Skeletal muscle tissue (tissue), 3 donors: ENCODE measurements at regions not wholly inside any gene's neighbourhood (a gene's known extent, or its start where the extent isn't known, plus 50 kb on each side); places are given as distances from the start of the nearest gene placed in this dataset.

ENCODE experiments used
- H3K27ac ChIP-seq: one replicate; pipeline ENCODE4 v1.7.0; 2013; ENCODE audit warnings: mild to moderate bottlenecking, low read depth, low read length, inconsistent platforms
- H3K27me3 ChIP-seq, 3 donors: one replicate each; pipeline ENCODE4 v1.7.0; 2013; ENCODE audit warnings: low read length in 3 of 3; ENCODE audit not compliant: control insufficient read depth in 3 of 3, insufficient read depth in 3 of 3
- H3K36me3 ChIP-seq, 3 donors: one replicate each; pipeline ENCODE4 v1.7.0; 2013; ENCODE audit warnings: low read length in 3 of 3; ENCODE audit not compliant: control insufficient read depth in 3 of 3, insufficient read depth in 3 of 3
- H3K4me1 ChIP-seq, 3 donors: one replicate each; pipeline ENCODE4 v1.7.0; 2013; ENCODE audit warnings: low read length in 3 of 3, mild to moderate bottlenecking in 3 of 3; ENCODE audit not compliant: control insufficient read depth in 3 of 3, insufficient read depth in 3 of 3
- H3K4me3 ChIP-seq, 3 donors: one replicate each; pipeline ENCODE4 v1.7.0; 2013; ENCODE audit warnings: low read length in 3 of 3
- H3K9ac ChIP-seq, 3 donors: one replicate each; pipeline ENCODE4 v1.7.0; 2013; ENCODE audit warnings: low read length in 3 of 3, mild to moderate bottlenecking in 3 of 3, moderate library complexity in 2 of 3, low read depth in 1 of 3
- H3K9me3 ChIP-seq, 3 donors: one replicate each; pipeline ENCODE4 v1.7.0; 2013; ENCODE audit warnings: low read length in 3 of 3; ENCODE audit not compliant: control insufficient read depth in 3 of 3
- donor health status: Osteomylitis.

- no peak overlapping the region for H3K4me3 ChIP-seq
- no peak overlapping the region for H3K9ac ChIP-seq
- H3K27me3 ChIP-seq, result no peaks in the 10 kb centered on the region
- no peaks in the 10 kb centered on the region for H3K36me3 ChIP-seq
- H3K9me3 ChIP-seq, result no peaks in the 10 kb centered on the region
- no peak overlapping the region for H3K27ac ChIP-seq
- H3K4me1 ChIP-seq, result peaks cover 2 to 25% (median 6%) of the 10 kb centered on the region in 3 donors
These were observed 431.9 kb downstream of the DMAC1 start for GRCh38 chr9:7367726-7368125.

DNA sequence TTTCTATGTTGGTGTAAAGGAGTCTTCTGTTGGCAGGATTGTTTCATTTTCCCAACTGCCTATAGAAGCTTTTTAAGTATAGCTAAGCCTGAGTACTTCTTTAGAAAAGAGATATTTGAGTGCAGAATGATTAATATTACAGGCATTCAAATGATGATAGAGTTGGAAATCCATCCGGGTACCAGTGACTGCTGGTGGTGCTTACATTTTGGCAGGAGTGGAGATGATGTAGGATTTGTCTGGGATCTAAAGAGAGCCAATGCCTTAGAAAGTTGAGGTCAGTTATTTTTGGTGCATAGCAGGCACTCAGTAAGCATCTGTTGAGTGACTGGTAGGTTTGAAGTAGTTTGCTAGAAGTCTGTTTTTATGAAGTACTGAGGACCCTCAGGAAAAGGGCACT is 433.5 kb downstream of the DMAC1 start:
- H3K9ac ChIP-seq, result no peak overlapping the region
- H3K4me3 ChIP-seq, result no peak overlapping the region
- H3K27ac ChIP-seq, result no peak overlapping the region
- no peaks in the 10 kb centered on the region for H3K9me3 ChIP-seq
- no peaks in the 10 kb centered on the region for H3K36me3 ChIP-seq
- H3K27me3 ChIP-seq, result no peaks in the 10 kb centered on the region
- peaks cover 2 to 22% (median 6%) of the 10 kb centered on the region in 3 donors for H3K4me1 ChIP-seq

DNA sequence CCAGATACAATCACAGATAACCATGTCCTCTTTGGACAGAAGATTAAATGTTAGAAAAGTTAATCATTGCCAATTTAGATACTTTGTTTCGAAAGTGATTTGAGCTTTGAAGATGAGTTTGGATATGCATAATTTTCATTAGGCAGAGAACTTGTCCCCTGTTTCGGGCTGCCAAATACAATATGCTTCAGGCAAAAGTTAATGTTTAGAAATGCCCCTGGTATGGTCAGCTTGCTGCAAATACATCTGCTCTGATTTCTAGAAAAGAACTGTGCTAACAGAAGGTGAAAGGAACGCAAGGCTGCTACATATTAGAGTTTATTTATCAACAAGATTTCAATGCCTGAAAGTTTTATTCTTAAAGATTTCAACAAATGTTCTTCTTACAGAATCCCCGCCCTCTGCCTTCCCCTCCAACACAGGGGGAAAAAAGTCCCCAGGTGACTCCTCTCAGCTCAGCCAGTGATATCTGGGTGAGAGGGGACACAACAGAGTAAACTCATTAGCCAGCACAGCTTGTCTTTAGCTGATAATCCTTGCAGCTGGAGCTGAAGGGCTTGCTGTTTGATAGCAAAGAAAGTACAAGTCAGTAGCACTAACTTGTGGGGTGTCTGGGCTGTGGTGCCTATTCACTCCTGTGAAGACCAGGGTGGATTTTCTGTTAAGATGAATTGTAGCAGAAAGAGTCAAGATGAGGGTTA is 435.7 kb downstream of the DMAC1 start:
- Histone ChIP-seq H3K9ac (no peak overlapping the region), H3K9me3 (no peaks in the 10 kb centered on the region), H3K36me3 (no peaks in the 10 kb centered on the region), H3K4me3 (no peak overlapping the region), H3K4me1 (peaks cover 0 to 2% (median 1%) of the 10 kb centered on the region in 3 donors), H3K27me3 (no peaks in the 10 kb centered on the region), H3K27ac (no peak overlapping the region)

DNA sequence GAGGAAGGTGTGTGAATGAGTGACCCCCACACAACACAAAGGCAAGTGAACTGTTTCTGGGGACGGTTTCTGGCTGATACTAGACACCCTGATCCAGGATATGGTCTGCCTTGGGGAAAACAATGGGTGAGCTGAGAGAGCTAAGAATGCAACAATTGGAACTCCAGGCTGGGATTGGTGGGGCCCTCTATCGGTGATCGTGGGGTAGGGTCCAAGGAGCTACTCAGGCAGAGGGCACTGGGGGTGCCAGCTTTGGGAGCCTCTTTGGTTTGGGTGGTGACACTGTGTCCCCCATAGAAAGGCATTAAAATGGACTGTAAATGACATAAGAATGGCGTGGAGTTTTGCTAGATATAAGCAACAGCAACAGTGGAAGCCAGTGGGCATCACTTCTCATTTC is 439.1 kb downstream of the DMAC1 start:
- Histone ChIP-seq H3K27ac (no peak overlapping the region), H3K9me3 (no peaks in the 10 kb centered on the region), H3K36me3 (no peaks in the 10 kb centered on the region), H3K4me3 (no peak overlapping the region), H3K9ac (no peak overlapping the region), H3K4me1 (no peaks in the 10 kb centered on the region), H3K27me3 (no peaks in the 10 kb centered on the region)

GRCh38 chr9:7358876-7359275 is 440.7 kb downstream of the DMAC1 start:
- Histone ChIP-seq H3K9me3 (no peaks in the 10 kb centered on the region), H3K36me3 (no peaks in the 10 kb centered on the region), H3K27me3 (no peaks in the 10 kb centered on the region), H3K9ac (no peak overlapping the region), H3K4me1 (no peaks in the 10 kb centered on the region), H3K4me3 (no peak overlapping the region), H3K27ac (no peak overlapping the region)

- Histone ChIP-seq H3K4me3 (no peak overlapping the region), H3K4me1 (no peaks in the 10 kb centered on the region), H3K36me3 (no peaks in the 10 kb centered on the region), H3K27ac (no peak overlapping the region), H3K27me3 (no peaks in the 10 kb centered on the region), H3K9me3 (no peaks in the 10 kb centered on the region), H3K9ac (no peak overlapping the region)
These were observed 444.9 kb downstream of the DMAC1 start for GRCh38 chr9:7354704-7355103.

DNA sequence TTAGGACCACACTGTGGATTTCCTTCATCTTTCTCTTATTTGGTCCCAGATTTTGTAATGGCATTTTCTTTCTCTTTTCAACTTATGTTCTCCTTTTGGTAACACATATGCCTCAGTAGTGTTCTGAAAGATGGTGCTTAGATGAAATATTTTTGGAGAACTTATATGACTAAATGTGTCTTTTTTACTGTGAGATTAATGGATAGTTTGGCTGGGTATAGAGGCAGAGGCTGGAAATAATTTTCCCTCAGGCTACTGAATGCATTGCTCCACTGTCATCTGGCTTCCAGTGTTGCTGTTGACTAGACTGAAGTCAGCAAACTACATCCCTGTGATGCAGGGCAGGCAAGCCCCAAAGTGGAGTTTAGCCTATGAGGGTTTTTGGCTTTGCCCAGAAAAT is 450.9 kb downstream of the DMAC1 start:
- H3K36me3 ChIP-seq, result no peaks in the 10 kb centered on the region
- H3K27me3 ChIP-seq, result no peaks in the 10 kb centered on the region
- H3K9ac ChIP-seq, result no peak overlapping the region
- H3K27ac ChIP-seq, result no peak overlapping the region
- H3K9me3 ChIP-seq, result peaks cover 0 to 4% (median 0%) of the 10 kb centered on the region in 3 donors
- H3K4me3 ChIP-seq, result no peak overlapping the region
- no peaks in the 10 kb centered on the region for H3K4me1 ChIP-seq

- peaks cover 0 to 4% (median 0%) of the 10 kb centered on the region in 3 donors for H3K9me3 ChIP-seq
- no peak overlapping the region for H3K4me3 ChIP-seq
- no peaks in the 10 kb centered on the region for H3K27me3 ChIP-seq
- H3K36me3 ChIP-seq, result no peaks in the 10 kb centered on the region
- H3K9ac ChIP-seq, result no peak overlapping the region
- no peaks in the 10 kb centered on the region for H3K4me1 ChIP-seq
- H3K27ac ChIP-seq, result no peak overlapping the region
These were observed 452.0 kb downstream of the DMAC1 start for GRCh38 chr9:7347556-7347955.

- no peak overlapping the region for H3K27ac ChIP-seq
- H3K36me3 ChIP-seq, result no peaks in the 10 kb centered on the region
- H3K4me3 ChIP-seq, result no peak overlapping the region
- no peaks in the 10 kb centered on the region for H3K4me1 ChIP-seq
- no peak overlapping the region for H3K9ac ChIP-seq
- H3K9me3 ChIP-seq, result peaks cover 0 to 4% (median 0%) of the 10 kb centered on the region in 3 donors
- no peaks in the 10 kb centered on the region for H3K27me3 ChIP-seq
These were observed 453.4 kb downstream of the DMAC1 start for GRCh38 chr9:7346144-7346543.

- Histone ChIP-seq H3K4me3 (no peak overlapping the region), H3K4me1 (no peaks in the 10 kb centered on the region), H3K9ac (no peak overlapping the region), H3K27me3 (no peaks in the 10 kb centered on the region), H3K9me3 (no peaks in the 10 kb centered on the region), H3K36me3 (no peaks in the 10 kb centered on the region), H3K27ac (no peak overlapping the region)
These were observed 456.8 kb downstream of the DMAC1 start for GRCh38 chr9:7342736-7343135.
